Loucy (cell line): ENCODE measurements at regions not wholly inside any gene's neighbourhood (a gene's known extent, or its start where the extent isn't known, plus 50 kb on each side); places are given as distances from the start of the nearest gene placed in this dataset.

Experiments
- H2AFZ ChIP-seq: fragments of 200-600 bp; sonication (generic); 2 replicates; pipeline ENCODE4 v1.6.0; 2016; ENCODE audit warnings: antibody characterized with exemption, mild to moderate bottlenecking, low read length, moderate library complexity
- H3F3A ChIP-seq: fragments of 200-600 bp; 2 replicates; pipeline ENCODE4 v1.6.0; 2016; ENCODE audit warnings: antibody characterized with exemption, low read depth, mild to moderate bottlenecking
- H3K27me3 ChIP-seq: fragments of 200-600 bp; sonication (generic); 2 replicates; pipeline ENCODE4 v1.6.1; 2014; ENCODE audit warnings: low read length, mild to moderate bottlenecking; ENCODE audit not compliant: insufficient read depth, poor library complexity, severe bottlenecking
- H3K36me3 ChIP-seq: fragments of 200-600 bp; sonication (generic); 2 replicates; pipeline ENCODE4 v1.6.1; 2016; ENCODE audit warnings: low read length; ENCODE audit not compliant: insufficient read depth
- H3K4me1 ChIP-seq: fragments of 200-600 bp; sonication (generic); 2 replicates; pipeline ENCODE4 v1.5.1; 2014; ENCODE audit warnings: low read length, mild to moderate bottlenecking; ENCODE audit not compliant: insufficient read depth, poor library complexity, severe bottlenecking
- H3K4me2 ChIP-seq: fragments of 200-600 bp; sonication (generic); 2 replicates; pipeline ENCODE4 v1.6.0; 2014; ENCODE audit warnings: antibody characterized with exemption, low read length, low read depth, mild to moderate bottlenecking; ENCODE audit not compliant: poor library complexity, severe bottlenecking
- H3K4me3 ChIP-seq: fragments of 200-600 bp; sonication (generic); 2 replicates; pipeline ENCODE4 v1.5.1; 2014; ENCODE audit warnings: low read length, mild to moderate bottlenecking, mixed read lengths; ENCODE audit not compliant: poor library complexity, severe bottlenecking
- H3K79me2 ChIP-seq: fragments of 200-600 bp; sonication (generic); 2 replicates; pipeline ENCODE4 v1.6.1; 2014; ENCODE audit warnings: low read length; ENCODE audit not compliant: insufficient read depth
- H3K9ac ChIP-seq: fragments of 200-600 bp; sonication (generic); 2 replicates; pipeline ENCODE4 v1.6.0; 2014; ENCODE audit warnings: mild to moderate bottlenecking, low read depth, low read length, moderate library complexity; ENCODE audit not compliant: poor library complexity, severe bottlenecking
- H3K9me2 ChIP-seq: fragments of 200-600 bp; sonication (generic); replicated peaks from 2 replicates; pipeline ENCODE4 v1.6.1; 2016; ENCODE audit warnings: low read depth, low read length, mixed read lengths
- H3K9me3 ChIP-seq: fragments of 200-600 bp; sonication (generic); 2 replicates; pipeline ENCODE4 v1.6.1; 2014; ENCODE audit warnings: mild to moderate bottlenecking, antibody characterized with exemption, low read length, low read depth; ENCODE audit not compliant: insufficient read depth
- H4K20me1 ChIP-seq: fragments of 200-600 bp; sonication (generic); 2 replicates; pipeline ENCODE4 v1.6.0; 2014; ENCODE audit warnings: antibody characterized with exemption, low read length, mild to moderate bottlenecking; ENCODE audit not compliant: insufficient read depth, poor library complexity, severe bottlenecking
- CTCF ChIP-seq: fragments of 200-600 bp; sonication (generic); conservative IDR thresholded peaks from 2 replicates; pipeline ENCODE4 v1.5.1; 2014; ENCODE audit warnings: mild to moderate bottlenecking, antibody characterized with exemption, low read length
- EZH2phosphoT487 ChIP-seq: fragments of 200-600 bp; IDR thresholded peaks from 2 replicates; pipeline ENCODE4 v1.6.1; 2018; ENCODE audit warnings: antibody characterized with exemption, mild to moderate bottlenecking, moderate library complexity, borderline replicate concordance

GRCh38 chr21:38661197-38661871 is 144.4 kb upstream of the ETS2 start:
- no peaks in the 10 kb centered on the region for H4K20me1 ChIP-seq
- no peak for TF ChIP-seq EZH2phosphoT487
- no peak for TF ChIP-seq CTCF
- H3K27me3 ChIP-seq = peaks cover 10% of the 10 kb centered on the region
- no peaks in the 10 kb centered on the region for H3K9me3 ChIP-seq
- peak overlapping the region; percentile 94 for H2AFZ ChIP-seq
- peak overlapping the region; percentile 71 for H3K4me3 ChIP-seq
- peak overlapping the region; percentile 45 for H3K9ac ChIP-seq
- H3K4me2 ChIP-seq = peak overlapping the region; percentile 85
- H3K4me1 ChIP-seq = no peaks in the 10 kb centered on the region
- no peaks in the 10 kb centered on the region for H3F3A ChIP-seq
- no peaks in the 10 kb centered on the region for H3K79me2 ChIP-seq
- no peaks in the 10 kb centered on the region for H3K9me2 ChIP-seq
- no peaks in the 10 kb centered on the region for H3K36me3 ChIP-seq

GRCh38 chr21:38661889-38662568 is 143.7 kb upstream of the ETS2 start:
- H3K36me3 ChIP-seq = no peaks in the 10 kb centered on the region
- TF ChIP-seq EZH2phosphoT487 (no peak), CTCF (no peak)
- H3K9ac ChIP-seq = no peak overlapping the region
- H2AFZ ChIP-seq = peak overlapping the region; percentile 94; the same call in 1 of the 2 replicates
- no peaks in the 10 kb centered on the region for H3K4me1 ChIP-seq
- H3K9me2 ChIP-seq = no peaks in the 10 kb centered on the region
- no peaks in the 10 kb centered on the region for H4K20me1 ChIP-seq
- H3K9me3 ChIP-seq = no peaks in the 10 kb centered on the region
- H3F3A ChIP-seq = no peaks in the 10 kb centered on the region
- H3K27me3 ChIP-seq = peaks cover 10% of the 10 kb centered on the region
- H3K4me2 ChIP-seq = peak overlapping the region; percentile 85
- peak overlapping the region; percentile 71 for H3K4me3 ChIP-seq
- no peaks in the 10 kb centered on the region for H3K79me2 ChIP-seq

GRCh38 chr21:38663282-38663681 is 142.4 kb upstream of the ETS2 start:
- Histone ChIP-seq H3K9ac (no peak overlapping the region), H3K79me2 (no peaks in the 10 kb centered on the region), H3K9me2 (no peaks in the 10 kb centered on the region), H3K4me3 (no peak overlapping the region), H3K4me2 (no peak overlapping the region), H3K27me3 (peaks cover 10% of the 10 kb centered on the region), H3K36me3 (no peaks in the 10 kb centered on the region), H2AFZ (no peak overlapping the region), H3K4me1 (no peaks in the 10 kb centered on the region), H4K20me1 (no peaks in the 10 kb centered on the region), H3F3A (no peaks in the 10 kb centered on the region), H3K9me3 (no peaks in the 10 kb centered on the region)
- TF ChIP-seq CTCF (no peak), EZH2phosphoT487 (no peak)
